ENCODE measurements at regions not wholly inside any gene's neighbourhood (a gene's known extent, or its start where the extent isn't known, plus 50 kb on each side); places are given as distances from the start of the nearest gene placed in this dataset.

DNA sequence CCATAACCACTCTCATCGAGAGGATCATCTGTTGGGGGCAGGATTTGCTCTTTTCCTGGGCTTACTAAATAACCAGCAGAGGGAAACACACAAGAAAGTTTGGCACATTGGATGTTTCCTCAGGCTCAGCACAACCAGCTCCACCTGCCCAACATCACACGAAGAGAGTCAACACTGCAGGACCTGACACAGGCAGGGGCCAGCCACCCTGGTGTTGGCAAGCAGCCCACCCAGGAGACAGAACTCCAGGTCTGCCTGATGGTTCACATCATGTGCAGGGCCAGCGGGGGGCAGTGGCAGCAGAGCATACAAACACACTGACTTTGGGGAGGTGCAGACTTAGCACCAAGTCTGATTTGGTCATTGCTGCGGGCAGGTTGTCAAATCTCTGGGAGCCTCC lies 182.3 kb upstream of the GALNT2 start:
- Histone ChIP-seq H3K27ac (replicated peaks; ENCODE audit: low read length) (no peak overlapping the region), H4K91ac (ENCODE audit: low read depth, low read length, poor library complexity) (peak overlapping the region; percentile 25), H3K79me1 (ENCODE audit: low read depth, low read length) (no peaks in the 10 kb centered on the region), H3K9me3 (replicated peaks in 1 of 2; ENCODE audit: control insufficient read depth in 2 of 2, insufficient read depth in 1 of 2, low read depth in 1 of 2, low read length in 2 of 2) (no peaks in the 10 kb centered on the region), H3K36me3 (replicated peaks in 1 of 2; ENCODE audit: control insufficient read depth in 2 of 2, insufficient read depth in 2 of 2, low read length in 2 of 2) (no peaks in the 10 kb centered on the region), H2BK120ac (ENCODE audit: low read depth, low read length) (no peak overlapping the region), H3K27me3 (ENCODE audit: control insufficient read depth in 3 of 3, insufficient read depth in 3 of 3, low read depth in 1 of 3, low read length in 3 of 3) (peaks cover 0 to 3% (median 0%) of the 10 kb centered on the region in 3 experiments), H3K4me3 (ENCODE audit: low read length in 2 of 2) (no peak overlapping the region), H3K14ac (ENCODE audit: low read length) (peak overlapping the region; percentile 66), H3K4ac (ENCODE audit: low read length) (no peak overlapping the region), H2BK15ac (ENCODE audit: low read length) (no peak overlapping the region), H2BK5ac (ENCODE audit: low read length) (no peak overlapping the region), H3K9ac (ENCODE audit: low read depth, low read length, poor library complexity) (peak overlapping the region; percentile 46), H3K23ac (ENCODE audit: low read depth, low read length, poor library complexity) (peak overlapping the region; percentile 39), H3K18ac (ENCODE audit: low read length) (no peak overlapping the region), H3K4me1 (ENCODE audit: control insufficient read depth in 2 of 2, insufficient read depth in 1 of 2, low read depth in 1 of 2, low read length in 2 of 2) (peaks cover 0 to 2% of the 10 kb centered on the region in 2 donors), H2AK5ac (ENCODE audit: low read depth, low read length) (peak overlapping the region; percentile 12), H2BK12ac (ENCODE audit: low read length) (no peak overlapping the region), H3K4me2 (ENCODE audit: insufficient read depth, low read length, poor library complexity, severe bottlenecking) (no peak overlapping the region), H4K8ac (ENCODE audit: low read depth, low read length) (peak overlapping the region; percentile 97), H2AFZ (ENCODE audit: low read length) (no peak overlapping the region)
- DNase-seq (ENCODE audit: low spot score): no peak
- WGBS, 2 donors (ENCODE audit: extremely low coverage in 2 of 2, insufficient read length in 2 of 2, insufficient replicate concordance in 1 of 2): no CpG with 5 or more reads among the region's 4 CpGs

DNA sequence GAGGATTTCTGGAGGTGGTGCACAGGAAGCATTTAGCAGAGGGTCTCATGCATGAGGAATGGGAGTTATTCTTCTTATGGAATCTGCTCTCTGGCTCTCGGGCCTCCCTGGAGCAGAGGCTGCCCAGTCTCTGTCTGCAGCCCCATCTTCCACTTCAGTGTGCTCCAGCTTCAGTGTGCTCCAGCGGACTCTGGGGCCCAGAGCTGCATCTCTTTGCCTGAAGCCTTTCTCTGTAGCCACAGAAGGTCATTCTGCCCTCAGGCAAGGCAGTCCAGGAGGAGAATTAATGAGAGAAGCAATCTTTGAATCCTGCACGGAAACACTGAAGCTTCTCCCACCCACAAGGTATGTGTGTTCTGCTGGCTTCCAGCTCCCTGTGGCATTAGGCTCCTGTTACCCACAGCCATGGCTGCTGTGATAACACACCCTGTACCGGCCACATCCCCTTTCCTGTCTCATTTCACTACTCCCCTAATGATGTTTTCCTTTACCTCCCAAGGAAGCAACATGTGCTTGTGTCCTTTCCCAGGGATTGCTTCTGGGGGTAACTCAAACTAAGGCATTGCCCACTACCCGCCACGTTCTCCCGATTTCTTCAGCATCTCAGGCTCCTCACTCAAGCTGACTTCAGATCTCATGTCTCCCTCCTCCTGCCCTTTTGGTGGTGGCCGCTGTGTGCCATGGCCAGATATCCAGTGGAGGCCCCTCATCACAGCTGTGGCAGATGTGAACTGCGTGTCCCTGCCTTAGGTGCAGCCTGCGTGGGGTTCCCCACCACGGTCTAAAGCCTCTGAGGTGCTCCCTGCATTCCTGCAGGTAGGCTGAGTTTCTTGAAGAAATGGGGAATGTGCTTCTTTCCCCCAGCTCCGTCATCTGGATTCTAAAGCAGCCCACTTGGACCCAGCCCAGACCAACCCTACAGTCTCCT lies 181.2 kb upstream of the GALNT2 start:
- H2BK12ac ChIP-seq (ENCODE audit: low read length): no peak overlapping the region
- H2BK5ac ChIP-seq (ENCODE audit: low read length): no peak overlapping the region
- H3K9me3 ChIP-seq (replicated peaks in 1 of 2; ENCODE audit: control insufficient read depth in 2 of 2, insufficient read depth in 1 of 2, low read depth in 1 of 2, low read length in 2 of 2): no peaks in the 10 kb centered on the region
- no CpG with 5 or more reads among the region's 12 CpGs for WGBS, 2 donors (ENCODE audit: extremely low coverage in 2 of 2, insufficient read length in 2 of 2, insufficient replicate concordance in 1 of 2)
- H3K18ac ChIP-seq (ENCODE audit: low read length): peak overlapping the region; percentile 29
- H3K27me3 ChIP-seq (ENCODE audit: control insufficient read depth in 3 of 3, insufficient read depth in 3 of 3, low read depth in 1 of 3, low read length in 3 of 3): peaks cover 0 to 3% (median 0%) of the 10 kb centered on the region in 3 experiments
- H4K91ac ChIP-seq (ENCODE audit: low read depth, low read length, poor library complexity): no peak overlapping the region
- DNase-seq (ENCODE audit: low spot score): no peak
- peaks cover 0 to 2% of the 10 kb centered on the region in 2 donors for H3K4me1 ChIP-seq (ENCODE audit: control insufficient read depth in 2 of 2, insufficient read depth in 1 of 2, low read depth in 1 of 2, low read length in 2 of 2)
- no peak overlapping the region for H2BK120ac ChIP-seq (ENCODE audit: low read depth, low read length)
- no peak overlapping the region for H4K8ac ChIP-seq (ENCODE audit: low read depth, low read length)
- no peaks in the 10 kb centered on the region for H3K36me3 ChIP-seq (replicated peaks in 1 of 2; ENCODE audit: control insufficient read depth in 2 of 2, insufficient read depth in 2 of 2, low read length in 2 of 2)
- no peak overlapping the region for H3K4me2 ChIP-seq (ENCODE audit: insufficient read depth, low read length, poor library complexity, severe bottlenecking)
- H3K4me3 ChIP-seq (ENCODE audit: low read length in 2 of 2): no peak overlapping the region
- H3K79me1 ChIP-seq (ENCODE audit: low read depth, low read length): no peaks in the 10 kb centered on the region
- H3K27ac ChIP-seq (replicated peaks; ENCODE audit: low read length): no peak overlapping the region
- H3K4ac ChIP-seq (ENCODE audit: low read length): no peak overlapping the region
- H3K23ac ChIP-seq (ENCODE audit: low read depth, low read length, poor library complexity): no peak overlapping the region
- no peak overlapping the region for H2AFZ ChIP-seq (ENCODE audit: low read length)
- no peak overlapping the region for H2AK5ac ChIP-seq (ENCODE audit: low read depth, low read length)
- H2BK15ac ChIP-seq (ENCODE audit: low read length): peak overlapping the region; percentile 31
- H3K9ac ChIP-seq (ENCODE audit: low read depth, low read length, poor library complexity): no peak overlapping the region
- no peak overlapping the region for H3K14ac ChIP-seq (ENCODE audit: low read length)

DNA sequence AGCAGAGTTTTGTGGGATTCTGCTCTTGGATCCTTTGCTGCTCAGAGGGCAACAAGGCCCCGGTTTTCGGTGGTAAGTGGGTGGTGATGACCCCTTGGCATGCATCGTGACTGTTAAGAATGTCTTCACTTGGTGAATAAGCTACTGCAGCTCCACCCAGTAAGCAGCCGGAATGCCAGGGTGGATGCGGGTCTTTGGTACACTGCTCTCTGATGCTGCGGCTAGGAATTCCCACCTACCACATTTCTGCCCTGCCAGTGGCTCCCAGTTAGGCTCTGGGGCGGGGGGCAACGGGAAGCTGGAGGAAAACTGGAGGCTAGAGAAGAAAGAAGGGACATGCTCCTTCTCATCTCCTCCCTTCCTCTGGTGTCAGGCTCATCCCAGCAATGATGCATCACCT lies 180.4 kb upstream of the GALNT2 start:
- H3K4me1 ChIP-seq (ENCODE audit: control insufficient read depth in 2 of 2, insufficient read depth in 1 of 2, low read depth in 1 of 2, low read length in 2 of 2): peaks cover 0 to 2% of the 10 kb centered on the region in 2 donors
- no peak overlapping the region for H3K27ac ChIP-seq (replicated peaks; ENCODE audit: low read length)
- H3K4me3 ChIP-seq (ENCODE audit: low read length in 2 of 2): no peak overlapping the region
- H3K4me2 ChIP-seq (ENCODE audit: insufficient read depth, low read length, poor library complexity, severe bottlenecking): no peak overlapping the region
- no peak overlapping the region for H2BK15ac ChIP-seq (ENCODE audit: low read length)
- H2AK5ac ChIP-seq (ENCODE audit: low read depth, low read length): no peak overlapping the region
- no peak overlapping the region for H4K8ac ChIP-seq (ENCODE audit: low read depth, low read length)
- no peak overlapping the region for H2BK120ac ChIP-seq (ENCODE audit: low read depth, low read length)
- no peaks in the 10 kb centered on the region for H3K9me3 ChIP-seq (replicated peaks in 1 of 2; ENCODE audit: control insufficient read depth in 2 of 2, insufficient read depth in 1 of 2, low read depth in 1 of 2, low read length in 2 of 2)
- no peak overlapping the region for H3K4ac ChIP-seq (ENCODE audit: low read length)
- peaks cover 0 to under 1% (median 0%) of the 10 kb centered on the region in 3 experiments for H3K27me3 ChIP-seq (ENCODE audit: control insufficient read depth in 3 of 3, insufficient read depth in 3 of 3, low read depth in 1 of 3, low read length in 3 of 3)
- peak overlapping the region; percentile 6 for H3K23ac ChIP-seq (ENCODE audit: low read depth, low read length, poor library complexity)
- DNase-seq (ENCODE audit: low spot score): no peak
- no peak overlapping the region for H4K91ac ChIP-seq (ENCODE audit: low read depth, low read length, poor library complexity)
- no peak overlapping the region for H3K14ac ChIP-seq (ENCODE audit: low read length)
- H3K36me3 ChIP-seq (replicated peaks in 1 of 2; ENCODE audit: control insufficient read depth in 2 of 2, insufficient read depth in 2 of 2, low read length in 2 of 2): no peaks in the 10 kb centered on the region
- no peak overlapping the region for H3K9ac ChIP-seq (ENCODE audit: low read depth, low read length, poor library complexity)
- H2BK5ac ChIP-seq (ENCODE audit: low read length): no peak overlapping the region
- no peak overlapping the region for H2AFZ ChIP-seq (ENCODE audit: low read length)
- no peak overlapping the region for H2BK12ac ChIP-seq (ENCODE audit: low read length)
- no peaks in the 10 kb centered on the region for H3K79me1 ChIP-seq (ENCODE audit: low read depth, low read length)
- WGBS, 2 donors (ENCODE audit: extremely low coverage in 2 of 2, insufficient read length in 2 of 2, insufficient replicate concordance in 1 of 2): no CpG with 5 or more reads among the region's 8 CpGs
- no peak overlapping the region for H3K18ac ChIP-seq (ENCODE audit: low read length)

DNA sequence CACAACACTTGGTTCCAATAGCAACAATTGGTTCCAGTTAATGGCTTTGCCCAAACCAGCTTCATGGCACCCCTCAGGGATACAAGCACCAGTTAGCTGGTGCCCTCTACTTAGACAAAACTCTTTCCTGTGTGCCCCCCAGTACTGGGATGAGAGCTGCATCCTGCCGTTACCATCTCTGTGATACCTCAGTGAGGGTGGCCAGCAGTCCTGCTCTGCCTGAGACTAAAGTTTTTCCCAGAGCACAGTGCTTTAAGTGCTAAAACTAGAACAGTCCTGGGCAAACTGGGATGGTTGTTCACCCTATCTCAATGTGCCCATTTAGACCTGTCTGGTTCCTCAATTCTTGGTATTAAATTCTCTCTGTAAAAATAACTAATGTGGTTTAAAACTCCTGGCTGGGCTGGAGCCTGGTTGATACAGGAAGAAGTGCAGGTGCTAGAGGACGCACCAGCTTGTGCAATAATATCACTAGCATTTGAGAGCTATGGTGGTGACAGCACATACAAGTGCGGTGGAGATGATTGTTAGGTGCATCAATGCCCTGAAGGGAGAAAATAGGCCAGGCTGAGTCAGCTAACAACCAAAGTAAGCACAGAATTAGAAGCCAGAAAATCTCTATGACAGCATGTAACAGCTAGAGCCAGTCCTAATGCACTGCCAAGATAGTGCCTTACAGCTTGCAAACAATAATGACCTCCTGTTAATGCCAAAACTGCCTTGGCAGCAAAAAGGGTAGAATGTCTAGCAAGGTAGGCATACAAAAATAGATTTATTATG lies 179.8 kb upstream of the GALNT2 start:
- no peak overlapping the region for H2AFZ ChIP-seq (ENCODE audit: low read length)
- H3K4ac ChIP-seq (ENCODE audit: low read length): no peak overlapping the region
- H3K4me2 ChIP-seq (ENCODE audit: insufficient read depth, low read length, poor library complexity, severe bottlenecking): no peak overlapping the region
- H2BK5ac ChIP-seq (ENCODE audit: low read length): no peak overlapping the region
- H3K14ac ChIP-seq (ENCODE audit: low read length): no peak overlapping the region
- H3K18ac ChIP-seq (ENCODE audit: low read length): no peak overlapping the region
- no peak overlapping the region for H2BK15ac ChIP-seq (ENCODE audit: low read length)
- H2AK5ac ChIP-seq (ENCODE audit: low read depth, low read length): no peak overlapping the region
- no peak overlapping the region for H4K8ac ChIP-seq (ENCODE audit: low read depth, low read length)
- H3K27me3 ChIP-seq (ENCODE audit: control insufficient read depth in 3 of 3, insufficient read depth in 3 of 3, low read depth in 1 of 3, low read length in 3 of 3): no peaks in the 10 kb centered on the region
- WGBS, 2 donors (ENCODE audit: extremely low coverage in 2 of 2, insufficient read length in 2 of 2, insufficient replicate concordance in 1 of 2): no CpG with 5 or more reads among the region's 3 CpGs
- no peak overlapping the region for H4K91ac ChIP-seq (ENCODE audit: low read depth, low read length, poor library complexity)
- no peak overlapping the region for H2BK12ac ChIP-seq (ENCODE audit: low read length)
- no peaks in the 10 kb centered on the region for H3K36me3 ChIP-seq (replicated peaks in 1 of 2; ENCODE audit: control insufficient read depth in 2 of 2, insufficient read depth in 2 of 2, low read length in 2 of 2)
- no peak for DNase-seq (ENCODE audit: low spot score)
- no peak overlapping the region for H3K9ac ChIP-seq (ENCODE audit: low read depth, low read length, poor library complexity)
- no peak overlapping the region for H3K27ac ChIP-seq (replicated peaks; ENCODE audit: low read length)
- no peak overlapping the region for H2BK120ac ChIP-seq (ENCODE audit: low read depth, low read length)
- H3K4me3 ChIP-seq (ENCODE audit: low read length in 2 of 2): no peak overlapping the region
- no peaks in the 10 kb centered on the region for H3K9me3 ChIP-seq (replicated peaks in 1 of 2; ENCODE audit: control insufficient read depth in 2 of 2, insufficient read depth in 1 of 2, low read depth in 1 of 2, low read length in 2 of 2)
- no peak overlapping the region for H3K23ac ChIP-seq (ENCODE audit: low read depth, low read length, poor library complexity)
- H3K4me1 ChIP-seq (ENCODE audit: control insufficient read depth in 2 of 2, insufficient read depth in 1 of 2, low read depth in 1 of 2, low read length in 2 of 2): peaks cover 0 to 2% of the 10 kb centered on the region in 2 donors
- no peaks in the 10 kb centered on the region for H3K79me1 ChIP-seq (ENCODE audit: low read depth, low read length)
